Activated CD8-positive, alpha-beta memory T cell treated with anti-CD3 and anti-CD28 coated beads for 36 hours (primary cell): ENCODE measurements at regions not wholly inside any gene's neighbourhood (a gene's known extent, or its start where the extent isn't known, plus 50 kb on each side); places are given as distances from the start of the nearest gene placed in this dataset.

Experiments used
- CTCF ChIA-PET: fragments of 350-600 bp; sonication (Branson Sonifier 250); formaldehyde crosslinking; loops from one replicate; lab custom pipeline; 2021; ENCODE audit warnings: antibody characterized with exemption; lab: Charles Lee
- POLR2A ChIA-PET: fragments of 350-600 bp; sonication (Branson Sonifier 250); formaldehyde crosslinking; loops from one replicate; lab custom pipeline; 2021; ENCODE audit warnings: antibody characterized with exemption; lab: Charles Lee

GRCh38 chr6:40315060-40315459, 272.1 kb downstream of the LRFN2 start:
- ChIA-PET CTCF (no interaction called here), POLR2A (no interaction called here)

GRCh38 chr6:40313582-40313981, 273.6 kb downstream of the LRFN2 start:
- ChIA-PET CTCF (no interaction called here), POLR2A (no interaction called here)

GRCh38 chr6:40312213-40313015, 274.8 kb downstream of the LRFN2 start:
- ChIA-PET POLR2A (no interaction called here), CTCF (no interaction called here)

- ChIA-PET POLR2A (no interaction called here), CTCF (interaction anchor here (0.6 to 1.2 kb wide), 2 partner anchors 9 to 166 kb away, joined by 3 to 4 read pairs; no protein-coding TSS in a partner anchor)
These were observed 278.4 kb downstream of the LRFN2 start for GRCh38 chr6:40308533-40309306.

- POLR2A ChIA-PET: no interaction called here
- CTCF ChIA-PET: no interaction called here
These were observed 279.5 kb downstream of the LRFN2 start for GRCh38 chr6:40307712-40308111.

- ChIA-PET POLR2A (no interaction called here), CTCF (no interaction called here)
These were observed 284.2 kb downstream of the LRFN2 start for GRCh38 chr6:40302856-40303454.

GRCh38 chr6:40299681-40300080, 287.5 kb downstream of the LRFN2 start:
- ChIA-PET CTCF (interaction anchor here (1.5 kb wide), 1 partner anchor 10 kb away, joined by 4 read pairs; no protein-coding TSS in a partner anchor), POLR2A (no interaction called here)

GRCh38 chr6:40298207-40298606, 289.0 kb downstream of the LRFN2 start:
- CTCF ChIA-PET: no interaction called here
- POLR2A ChIA-PET: no interaction called here

GRCh38 chr6:40295251-40295950, 291.8 kb downstream of the LRFN2 start:
- ChIA-PET POLR2A (no interaction called here), CTCF (no interaction called here)

GRCh38 chr6:40293460-40294185, 293.5 kb downstream of the LRFN2 start:
- CTCF ChIA-PET: no interaction called here
- POLR2A ChIA-PET: no interaction called here

GRCh38 chr6:40293060-40293459, 294.1 kb downstream of the LRFN2 start:
- POLR2A ChIA-PET: no interaction called here

GRCh38 chr6:40290816-40291215, 296.3 kb downstream of the LRFN2 start:
- ChIA-PET CTCF (no interaction called here), POLR2A (no interaction called here)

More at GRCh38 chr6:40293060-40293459, 294.1 kb downstream of the LRFN2 start:
- CTCF ChIA-PET: no interaction called here

- POLR2A ChIA-PET: no interaction called here
- CTCF ChIA-PET: no interaction called here
These were observed 298.2 kb downstream of the LRFN2 start for GRCh38 chr6:40288919-40289318.

- ChIA-PET POLR2A (no interaction called here), CTCF (no interaction called here)
These were observed 299.8 kb downstream of the LRFN2 start for GRCh38 chr6:40287296-40287850.

- ChIA-PET POLR2A (no interaction called here), CTCF (no interaction called here)
These were observed 300.4 kb downstream of the LRFN2 start for GRCh38 chr6:40286721-40287120.

GRCh38 chr6:40285996-40286395, 301.2 kb downstream of the LRFN2 start:
- CTCF ChIA-PET: no interaction called here
- POLR2A ChIA-PET: no interaction called here

- ChIA-PET CTCF (no interaction called here), POLR2A (no interaction called here)
These were observed 301.6 kb downstream of the LRFN2 start for GRCh38 chr6:40285535-40285934.

- ChIA-PET CTCF (no interaction called here), POLR2A (no interaction called here)
These were observed 304.2 kb downstream of the LRFN2 start for GRCh38 chr6:40282986-40283385.

- CTCF ChIA-PET: no interaction called here
- POLR2A ChIA-PET: no interaction called here
These were observed 305.8 kb downstream of the LRFN2 start for GRCh38 chr6:40281402-40281801.
